Mucosa of descending colon (tissue), 3 donors: ENCODE measurements at regions not wholly inside any gene's neighbourhood (a gene's known extent, or its start where the extent isn't known, plus 50 kb on each side); places are given as distances from the start of the nearest gene placed in this dataset.

Experiments
- ATAC-seq: fragments of 200-7000 bp; cut with Tn5 transposase; one replicate; pipeline ENCODE4 v1.9.1; 2020; ENCODE audit warnings: mild to moderate bottlenecking, moderate library complexity
- DNase-seq, 3 donors: peaks; one replicate each; pipeline ENCODE4 v3.0.0-alpha.2; 2020
- H3K36me3 ChIP-seq: fragments of 200-600 bp; one replicate; pipeline ENCODE4 v1.8.0; 2021; ENCODE audit warnings: low read depth, mild to moderate bottlenecking
- H3K4me1 ChIP-seq: fragments of 200-600 bp; one replicate; pipeline ENCODE4 v1.8.0; 2021; ENCODE audit warnings: low read depth, mild to moderate bottlenecking
- H3K4me3 ChIP-seq: fragments of 200-600 bp; one replicate; pipeline ENCODE4 v1.8.0; 2021; ENCODE audit warnings: mild to moderate bottlenecking
- H3K9me3 ChIP-seq: fragments of 200-600 bp; one replicate; pipeline ENCODE4 v1.8.0; 2021; ENCODE audit warnings: mild to moderate bottlenecking
- CTCF ChIP-seq: fragments of 200-600 bp; IDR thresholded peaks from one replicate; pipeline ENCODE4 v1.8.0; 2022; ENCODE audit warnings: antibody characterized with exemption, mild to moderate bottlenecking
- intact Hi-C, 2 donors: fragments of 100-400 bp; cut with DNase I in 1 of 2; cut with micrococcal nuclease in 1 of 2; formaldehyde crosslinking; loops; one replicate each; pipeline versions ENCODE4 v1.11.0 to v1.11.1; 2022; cut with DNase I, micrococcal nuclease
- donor health status: DM: no; HTN: no; CAD: no; lungs with moderate emphysema.
- donor health status: DM: no; HTN: no; CAD: no.
- donor health status: DM: no; HTN: yes; CAD: no.

GRCh38 chr13:50677258-50677657 lies 166.2 kb downstream of the DLEU7 start:
- ATAC-seq (no peak), DNase-seq (no peak)
- H3K4me1 ChIP-seq = no peaks in the 10 kb centered on the region
- H3K4me3 ChIP-seq = no peak overlapping the region
- no peaks in the 10 kb centered on the region for H3K36me3 ChIP-seq
- TF ChIP-seq CTCF = no peak
- H3K9me3 ChIP-seq = no peaks in the 10 kb centered on the region
- intact Hi-C loops = no loop called here

- intact Hi-C loops = no loop called here
- ATAC-seq (no peak), DNase-seq (no peak)
- Histone ChIP-seq H3K36me3 (no peaks in the 10 kb centered on the region), H3K9me3 (no peaks in the 10 kb centered on the region), H3K4me1 (no peaks in the 10 kb centered on the region), H3K4me3 (no peak overlapping the region)
- TF ChIP-seq CTCF = no peak
Measured at GRCh38 chr13:50677687-50678463, 165.6 kb downstream of the DLEU7 start.

- ATAC-seq (no peak), DNase-seq (no peak)
- H3K36me3 ChIP-seq = no peaks in the 10 kb centered on the region
- no peaks in the 10 kb centered on the region for H3K4me1 ChIP-seq
- intact Hi-C loops = no loop called here
- no peak overlapping the region for H3K4me3 ChIP-seq
- no peak for TF ChIP-seq CTCF
- no peaks in the 10 kb centered on the region for H3K9me3 ChIP-seq
Measured at GRCh38 chr13:50678464-50679162, 164.9 kb downstream of the DLEU7 start.

GRCh38 chr13:50679321-50679720 lies 164.2 kb downstream of the DLEU7 start:
- ATAC-seq = no peak
- H3K4me1 ChIP-seq = no peaks in the 10 kb centered on the region
- no peak overlapping the region for H3K4me3 ChIP-seq
- no peaks in the 10 kb centered on the region for H3K36me3 ChIP-seq
- intact Hi-C loops = no loop called here
- no peak for DNase-seq
- H3K9me3 ChIP-seq = no peaks in the 10 kb centered on the region
- no peak for TF ChIP-seq CTCF

GRCh38 chr13:50682002-50682401 lies 161.5 kb downstream of the DLEU7 start:
- H3K9me3 ChIP-seq = no peaks in the 10 kb centered on the region
- intact Hi-C loops = no loop called here

More at GRCh38 chr13:50682002-50682401, 161.5 kb downstream of the DLEU7 start:
- TF ChIP-seq CTCF = no peak
- H3K4me1 ChIP-seq = no peaks in the 10 kb centered on the region
- no peak for ATAC-seq
- no peak overlapping the region for H3K4me3 ChIP-seq
- no peak for DNase-seq
- H3K36me3 ChIP-seq = no peaks in the 10 kb centered on the region
